ENCODE measurements at regions not wholly inside any gene's neighbourhood (a gene's known extent, or its start where the extent isn't known, plus 50 kb on each side); places are given as distances from the start of the nearest gene placed in this dataset.

DNA sequence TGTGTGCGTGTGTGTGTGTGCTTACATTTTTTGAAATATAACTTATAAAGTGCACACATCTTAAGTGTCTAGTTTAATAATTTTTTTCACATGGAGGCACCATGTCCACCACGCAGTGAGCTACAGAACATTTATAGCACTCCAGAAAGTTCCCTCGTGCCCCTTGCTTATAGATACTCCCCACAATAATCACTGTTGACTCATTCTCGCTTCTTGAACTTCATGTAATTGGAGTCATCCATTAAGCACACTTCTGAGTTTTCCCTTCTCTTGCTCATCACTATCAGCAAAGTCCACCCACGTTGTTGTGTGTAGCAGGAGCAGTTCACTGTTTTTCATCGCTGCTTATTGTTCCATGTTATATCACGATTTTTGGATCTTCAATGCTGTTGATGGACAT is 78.4 kb upstream of the DISP3 start:
- H3K9ac ChIP-seq (ENCODE audit: control insufficient read depth, extremely low read depth, insufficient read depth, low read length), result no peak overlapping the region
- no peaks in the 10 kb centered on the region for H3K36me3 ChIP-seq (ENCODE audit: control insufficient read depth in 2 of 2, extremely low read depth in 1 of 2, insufficient read depth in 2 of 2, low read length in 2 of 2)
- H3K4me3 ChIP-seq (ENCODE audit: control insufficient read depth in 2 of 3, extremely low read depth in 1 of 3, insufficient read depth in 2 of 3, low read depth in 1 of 3, low read length in 3 of 3), result no peak overlapping the region
- dilution Hi-C loops (cut with MboI; ENCODE audit: extremely low pct_ligation_motif_present, low sequenced_read_pairs), result no loop called here
- FAIRE-seq (no peak), DNase-seq (ENCODE audit: low read depth, low spot score) (no peak)
- no peak overlapping the region for H2AFZ ChIP-seq (ENCODE audit: control insufficient read depth, low read length)
- no peaks in the 10 kb centered on the region for H3K9me1 ChIP-seq (ENCODE audit: control insufficient read depth, extremely low read depth, insufficient read depth, low read length)
- no peaks in the 10 kb centered on the region for H3K4me1 ChIP-seq (ENCODE audit: control insufficient read depth, extremely low read depth, insufficient read depth, low read length)
- no peak overlapping the region for H3K27ac ChIP-seq (ENCODE audit: control insufficient read depth, insufficient read depth, low read length)
- H4K20me1 ChIP-seq (ENCODE audit: control insufficient read depth, extremely low read depth, insufficient read depth, low read length), result no peaks in the 10 kb centered on the region
- no peaks in the 10 kb centered on the region for H3K79me2 ChIP-seq (ENCODE audit: control insufficient read depth, insufficient read depth, low read length)
- TF ChIP-seq, protein P1, sequence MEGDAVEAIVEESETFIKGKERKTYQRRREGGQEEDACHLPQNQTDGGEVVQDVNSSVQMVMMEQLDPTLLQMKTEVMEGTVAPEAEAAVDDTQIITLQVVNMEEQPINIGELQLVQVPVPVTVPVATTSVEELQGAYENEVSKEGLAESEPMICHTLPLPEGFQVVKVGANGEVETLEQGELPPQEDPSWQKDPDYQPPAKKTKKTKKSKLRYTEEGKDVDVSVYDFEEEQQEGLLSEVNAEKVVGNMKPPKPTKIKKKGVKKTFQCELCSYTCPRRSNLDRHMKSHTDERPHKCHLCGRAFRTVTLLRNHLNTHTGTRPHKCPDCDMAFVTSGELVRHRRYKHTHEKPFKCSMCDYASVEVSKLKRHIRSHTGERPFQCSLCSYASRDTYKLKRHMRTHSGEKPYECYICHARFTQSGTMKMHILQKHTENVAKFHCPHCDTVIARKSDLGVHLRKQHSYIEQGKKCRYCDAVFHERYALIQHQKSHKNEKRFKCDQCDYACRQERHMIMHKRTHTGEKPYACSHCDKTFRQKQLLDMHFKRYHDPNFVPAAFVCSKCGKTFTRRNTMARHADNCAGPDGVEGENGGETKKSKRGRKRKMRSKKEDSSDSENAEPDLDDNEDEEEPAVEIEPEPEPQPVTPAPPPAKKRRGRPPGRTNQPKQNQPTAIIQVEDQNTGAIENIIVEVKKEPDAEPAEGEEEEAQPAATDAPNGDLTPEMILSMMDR (optimal IDR thresholded peaks at IDR 0.05 in 1 of 3, IDR thresholded peaks at IDR 0.05 in 1 of 3, conservative IDR thresholded peaks at IDR 0.05 in 1 of 3; ENCODE audit: extremely low read depth in 1 of 3, insufficient read depth in 2 of 3, low read length in 3 of 3), result no peak
- TF ChIP-seq EZH2 (IDR thresholded peaks at IDR 0.05; ENCODE audit: low read length), result no peak
- H3K27me3 ChIP-seq (ENCODE audit: control insufficient read depth, extremely low read depth, insufficient read depth, low read length), result peaks cover under 1% of the 10 kb centered on the region
- H3K9me3 ChIP-seq (ENCODE audit: control insufficient read depth, low read depth, low read length), result no peaks in the 10 kb centered on the region
- no peak overlapping the region for H3K4me2 ChIP-seq (ENCODE audit: control insufficient read depth, extremely low read depth, insufficient read depth, low read depth, low read length)

DNA sequence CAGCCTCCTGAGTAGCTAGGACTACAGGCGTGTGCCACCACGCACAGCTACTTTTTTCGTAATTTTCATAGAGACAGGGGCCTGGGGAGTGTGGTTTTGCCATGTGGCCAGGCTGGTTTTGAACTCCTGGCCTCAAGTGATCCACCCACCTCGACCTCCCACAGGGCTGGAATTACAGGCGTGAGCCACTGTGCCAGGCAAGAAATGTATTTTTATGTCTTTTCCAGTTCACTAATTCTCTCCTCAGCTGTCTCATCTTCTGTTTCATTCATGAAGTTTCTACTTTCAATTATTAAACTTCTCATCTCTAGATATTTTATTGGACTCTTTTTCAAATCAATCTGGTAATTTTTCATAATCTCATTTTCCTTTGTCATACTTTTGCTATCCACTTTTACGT is 72.1 kb upstream of the DISP3 start:
- DNase-seq (ENCODE audit: low read depth, low spot score), result no peak
- Histone ChIP-seq H2AFZ (ENCODE audit: control insufficient read depth, low read length) (no peak overlapping the region), H3K9me1 (ENCODE audit: control insufficient read depth, extremely low read depth, insufficient read depth, low read length) (no peaks in the 10 kb centered on the region), H3K79me2 (ENCODE audit: control insufficient read depth, insufficient read depth, low read length) (no peaks in the 10 kb centered on the region), H3K4me3 (ENCODE audit: control insufficient read depth in 2 of 3, extremely low read depth in 1 of 3, insufficient read depth in 2 of 3, low read depth in 1 of 3, low read length in 3 of 3) (no peak overlapping the region), H3K9me3 (ENCODE audit: control insufficient read depth, low read depth, low read length) (no peaks in the 10 kb centered on the region), H3K27ac (ENCODE audit: control insufficient read depth, insufficient read depth, low read length) (no peak overlapping the region), H3K27me3 (ENCODE audit: control insufficient read depth, extremely low read depth, insufficient read depth, low read length) (no peaks in the 10 kb centered on the region), H3K4me2 (ENCODE audit: control insufficient read depth, extremely low read depth, insufficient read depth, low read depth, low read length) (no peak overlapping the region), H3K36me3 (ENCODE audit: control insufficient read depth in 2 of 2, extremely low read depth in 1 of 2, insufficient read depth in 2 of 2, low read length in 2 of 2) (no peaks in the 10 kb centered on the region), H4K20me1 (ENCODE audit: control insufficient read depth, extremely low read depth, insufficient read depth, low read length) (no peaks in the 10 kb centered on the region), H3K9ac (ENCODE audit: control insufficient read depth, extremely low read depth, insufficient read depth, low read length) (no peak overlapping the region), H3K4me1 (ENCODE audit: control insufficient read depth, extremely low read depth, insufficient read depth, low read length) (no peaks in the 10 kb centered on the region)
- dilution Hi-C loops (cut with MboI; ENCODE audit: extremely low pct_ligation_motif_present, low sequenced_read_pairs), result no loop called here
- FAIRE-seq, result no peak
- TF ChIP-seq EZH2 (IDR thresholded peaks at IDR 0.05; ENCODE audit: low read length), result no peak
- TF ChIP-seq, protein P1 (optimal IDR thresholded peaks at IDR 0.05 in 1 of 3, IDR thresholded peaks at IDR 0.05 in 1 of 3, conservative IDR thresholded peaks at IDR 0.05 in 1 of 3; ENCODE audit: extremely low read depth in 1 of 3, insufficient read depth in 2 of 3, low read length in 3 of 3), result no peak
